Stomach (tissue), 8 donors: ENCODE measurements at regions not wholly inside any gene's neighbourhood (a gene's known extent, or its start where the extent isn't known, plus 50 kb on each side); places are given as distances from the start of the nearest gene placed in this dataset.

Source experiments
- DNase-seq, 2 donors: peaks; one replicate each; pipeline versions ENCODE4 v3.0.0 to v3.0.0-alpha.2; 2013 to 2019
- H3K27ac ChIP-seq, 5 donors: fragments of 200-600 bp in 4 of 5; sonication (generic) in 4 of 5; one replicate each; pipeline ENCODE4 v1.5.1; 2013 to 2019; ENCODE audit warnings: mild to moderate bottlenecking in 1 of 5, moderate library complexity in 1 of 5
- H3K27me3 ChIP-seq, 3 donors: fragments of 200-600 bp; sonication (generic); one replicate each; pipeline ENCODE4 v1.5.1; 2017 to 2019; ENCODE audit warnings: mixed run types in 1 of 3
- H3K36me3 ChIP-seq, 4 donors: fragments of 200-600 bp; sonication (generic); 1 replicate in 3 of 4; 2 replicates in 1 of 4; pipeline ENCODE4 v1.5.1; 2016 to 2019
- H3K4me1 ChIP-seq, 4 donors: fragments of 200-600 bp; sonication (generic); one replicate each; pipeline ENCODE4 v1.5.1; 2016 to 2019
- H3K4me3 ChIP-seq, 4 donors: fragments of 200-600 bp; sonication (generic) in 3 of 4; one replicate each; pipeline ENCODE4 v1.5.1; 2016 to 2019; ENCODE audit warnings: mild to moderate bottlenecking in 1 of 4
- H3K9me3 ChIP-seq, 4 donors: fragments of 200-600 bp; sonication (generic); one replicate each; pipeline ENCODE4 v1.5.1; 2016 to 2019
- EP300 ChIP-seq: sonication (generic); formaldehyde crosslinking; IDR thresholded peaks from one replicate; pipeline ENCODE4 v1.6.1; 2017; ENCODE audit warnings: antibody characterized with exemption
- POLR2A ChIP-seq, 4 donors: fragments of 450-650 bp; IDR thresholded peaks; one replicate each; pipeline ENCODE4 v1.6.1; 2016; ENCODE audit warnings: antibody characterized with exemption in 4 of 4, control low read depth in 2 of 4, mild to moderate bottlenecking in 1 of 4, moderate library complexity in 1 of 4
- POLR2AphosphoS5 ChIP-seq, 3 donors: sonication (generic); formaldehyde crosslinking; IDR thresholded peaks; one replicate each; pipeline ENCODE4 v1.6.1; 2016; ENCODE audit warnings: antibody characterized with exemption in 3 of 3
- WGBS, 5 donors: extraction: QIAGEN DNeasy Blood & Tissue Kit in 3 of 5; methylation state at CpG; one replicate each; pipeline versions ENCODE4 v1.1.5 to v1.1.7; 2013 to 2018; 5-methylcytosine and 5-hydroxymethylcytosine counted together
- intact Hi-C: fragments of 100-400 bp; cut with DNase I; formaldehyde crosslinking; loops from one replicate; pipeline ENCODE4 v1.15.1; 2023; ENCODE audit warnings: low total_unique reads
- TF ChIP-seq, protein P1 (sequence below), 7 experiments: fragments of 450-650 bp in 4 of 7; fragments of 200-600 bp in 3 of 7; sonication (generic) in 3 of 7; IDR thresholded peaks; one replicate each; pipeline ENCODE4 v1.5.1; 2016 to 2019; ENCODE audit warnings: antibody characterized with exemption in 7 of 7, control low read depth in 2 of 7, mild to moderate bottlenecking in 1 of 7
- donor health status: healthy with polysubstance abuse.
- donor health status: Bipolar disorder and iron deficiency.
- donor health status: healthy.

DNA sequence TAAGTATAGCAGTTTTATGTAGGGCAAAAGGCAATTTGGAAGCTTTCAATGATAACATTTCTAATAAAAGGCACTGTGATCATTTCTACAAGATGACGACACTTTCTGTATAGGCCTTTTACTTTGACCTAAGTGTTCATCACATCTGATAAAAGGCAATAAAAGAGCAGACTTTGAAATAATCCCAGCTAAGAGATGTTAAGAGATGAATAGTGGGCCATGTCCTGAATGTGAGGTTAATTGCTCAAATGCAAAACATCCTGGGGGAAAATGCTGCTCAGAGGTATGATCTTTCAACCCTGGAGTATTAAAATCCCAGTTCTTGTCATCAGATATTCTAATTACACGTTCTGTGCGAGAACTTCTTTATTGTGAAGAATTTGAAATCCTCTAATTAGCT, 677.6 kb downstream of the SOCS6 start:
- Histone ChIP-seq H3K4me3 (no peak overlapping the region), H3K36me3 (no peaks in the 10 kb centered on the region), H3K9me3 (peaks cover 0 to 14% (median 7%) of the 10 kb centered on the region in 4 donors), H3K4me1 (no peaks in the 10 kb centered on the region), H3K27ac (no peak overlapping the region), H3K27me3 (no peaks in the 10 kb centered on the region)
- 62 to 70% (median 65%) methylated on average over 3 of the region's 3 CpGs for WGBS, 5 donors
- no peak for DNase-seq
- intact Hi-C loops, result no loop called here
- TF ChIP-seq POLR2A (IDR thresholded peaks at IDR 0.05) (no peak), POLR2AphosphoS5 (IDR thresholded peaks at IDR 0.05) (no peak), EP300 (no peak)
- TF ChIP-seq, protein P1, sequence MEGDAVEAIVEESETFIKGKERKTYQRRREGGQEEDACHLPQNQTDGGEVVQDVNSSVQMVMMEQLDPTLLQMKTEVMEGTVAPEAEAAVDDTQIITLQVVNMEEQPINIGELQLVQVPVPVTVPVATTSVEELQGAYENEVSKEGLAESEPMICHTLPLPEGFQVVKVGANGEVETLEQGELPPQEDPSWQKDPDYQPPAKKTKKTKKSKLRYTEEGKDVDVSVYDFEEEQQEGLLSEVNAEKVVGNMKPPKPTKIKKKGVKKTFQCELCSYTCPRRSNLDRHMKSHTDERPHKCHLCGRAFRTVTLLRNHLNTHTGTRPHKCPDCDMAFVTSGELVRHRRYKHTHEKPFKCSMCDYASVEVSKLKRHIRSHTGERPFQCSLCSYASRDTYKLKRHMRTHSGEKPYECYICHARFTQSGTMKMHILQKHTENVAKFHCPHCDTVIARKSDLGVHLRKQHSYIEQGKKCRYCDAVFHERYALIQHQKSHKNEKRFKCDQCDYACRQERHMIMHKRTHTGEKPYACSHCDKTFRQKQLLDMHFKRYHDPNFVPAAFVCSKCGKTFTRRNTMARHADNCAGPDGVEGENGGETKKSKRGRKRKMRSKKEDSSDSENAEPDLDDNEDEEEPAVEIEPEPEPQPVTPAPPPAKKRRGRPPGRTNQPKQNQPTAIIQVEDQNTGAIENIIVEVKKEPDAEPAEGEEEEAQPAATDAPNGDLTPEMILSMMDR (IDR thresholded peaks at IDR 0.05), result no peak

DNA sequence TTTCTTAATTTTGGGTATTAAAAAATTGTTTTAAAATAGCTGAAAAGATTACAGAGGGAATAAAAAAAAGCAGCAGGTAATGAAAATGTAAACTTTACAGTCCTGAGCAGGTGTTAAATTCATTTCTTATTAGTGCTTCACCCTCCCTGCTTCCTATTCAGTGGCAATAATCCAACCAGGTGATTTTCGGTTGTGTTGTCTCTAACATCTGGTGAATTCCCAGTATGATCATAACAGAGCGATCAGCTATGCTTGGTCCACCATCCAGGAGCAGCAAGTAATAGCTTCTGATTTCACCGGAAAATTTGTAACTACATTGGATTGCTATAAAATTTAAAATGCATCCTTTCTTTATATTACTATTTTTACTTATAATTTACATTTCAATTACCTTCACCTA, 673.1 kb downstream of the SOCS6 start:
- no peaks in the 10 kb centered on the region for H3K36me3 ChIP-seq
- no peak for TF ChIP-seq EP300
- TF ChIP-seq, protein P1 (IDR thresholded peaks at IDR 0.05), result no peak
- TF ChIP-seq POLR2A (IDR thresholded peaks at IDR 0.05), result no peak
- TF ChIP-seq POLR2AphosphoS5 (IDR thresholded peaks at IDR 0.05), result no peak
- DNase-seq, result no peak
- no peak overlapping the region for H3K4me3 ChIP-seq
- H3K4me1 ChIP-seq, result no peaks in the 10 kb centered on the region
- WGBS, 5 donors, result 81 to 91% (median 89%) methylated on average over 3 of the region's 3 CpGs
- no peaks in the 10 kb centered on the region for H3K27me3 ChIP-seq
- no peak overlapping the region for H3K27ac ChIP-seq
- no peaks in the 10 kb centered on the region for H3K9me3 ChIP-seq
- intact Hi-C loops, result no loop called here

DNA sequence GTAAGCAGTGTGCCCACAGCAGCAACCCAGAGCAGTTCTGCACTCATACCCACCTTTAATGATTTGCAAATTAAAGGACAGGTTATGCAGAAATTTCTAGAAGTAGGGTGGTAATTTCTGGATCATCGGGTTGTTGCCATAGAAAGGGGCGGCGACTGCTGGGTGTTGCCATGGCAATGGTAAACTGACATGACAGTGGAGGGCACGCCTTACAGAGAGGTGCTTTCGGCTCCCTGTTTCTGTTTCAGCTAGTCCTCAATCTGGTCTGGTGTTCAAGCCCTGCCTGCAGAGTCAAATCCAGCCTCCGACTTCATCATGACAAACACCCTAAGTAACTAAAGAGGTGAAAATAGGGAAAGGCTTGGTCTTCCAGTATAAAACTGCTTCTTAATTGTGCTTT, 667.7 kb downstream of the SOCS6 start:
- Histone ChIP-seq H3K4me3 (no peak overlapping the region), H3K27ac (no peak overlapping the region), H3K36me3 (no peaks in the 10 kb centered on the region), H3K9me3 (no peaks in the 10 kb centered on the region), H3K4me1 (no peaks in the 10 kb centered on the region), H3K27me3 (no peaks in the 10 kb centered on the region)
- no peak for DNase-seq
- 70 to 89% (median 79%) methylated on average over 6 of the region's 6 CpGs for WGBS, 5 donors
- TF ChIP-seq POLR2AphosphoS5 (IDR thresholded peaks at IDR 0.05) (no peak), EP300 (no peak), POLR2A (IDR thresholded peaks at IDR 0.05) (no peak)
- TF ChIP-seq, protein P1 (IDR thresholded peaks at IDR 0.05), result no peak
- intact Hi-C loops, result no loop called here

DNA sequence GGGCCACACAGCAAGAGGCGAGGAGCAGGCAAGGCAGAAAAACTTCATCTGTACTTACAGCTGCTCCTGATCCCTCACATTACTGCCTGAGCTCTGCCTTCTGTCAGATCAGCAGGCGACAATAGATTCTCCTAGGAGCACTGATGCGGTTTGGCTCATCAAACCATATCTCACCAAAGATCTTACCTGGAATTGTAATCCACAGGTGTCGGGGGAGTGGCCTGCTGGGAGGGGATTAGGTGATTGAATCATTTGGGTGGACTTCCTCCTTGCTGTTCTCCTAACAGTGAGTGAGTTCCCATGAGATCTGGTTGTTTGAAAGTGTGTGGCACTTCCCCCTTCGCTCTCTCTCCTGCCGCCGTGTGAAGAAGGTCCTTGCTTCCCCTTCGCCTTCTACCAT, 647.3 kb downstream of the SOCS6 start:
- intact Hi-C loops, result no loop called here
- WGBS, 5 donors, result 77 to 87% (median 81%) methylated on average over 8 of the region's 8 CpGs
- TF ChIP-seq EP300 (no peak), POLR2A (IDR thresholded peaks at IDR 0.05) (no peak), POLR2AphosphoS5 (IDR thresholded peaks at IDR 0.05) (no peak)
- TF ChIP-seq, protein P1 (IDR thresholded peaks at IDR 0.05), result no peak

More for the DNA sequence above, 647.3 kb downstream of the SOCS6 start:
- Histone ChIP-seq H3K36me3 (no peaks in the 10 kb centered on the region), H3K4me1 (no peaks in the 10 kb centered on the region), H3K27ac (no peak overlapping the region), H3K4me3 (no peak overlapping the region), H3K9me3 (no peaks in the 10 kb centered on the region), H3K27me3 (no peaks in the 10 kb centered on the region)
- DNase-seq, result no peak
